ENCODE measurements at regions not wholly inside any gene's neighbourhood (a gene's known extent, or its start where the extent isn't known, plus 50 kb on each side); places are given as distances from the start of the nearest gene placed in this dataset.

GRCh38 chr18:43574974-43575373 lies 297.7 kb upstream of the SYT4 start:
- TF ChIP-seq ZFP3 (CRISPR knock-in tag; IDR thresholded peaks at IDR 0.05), result no peak
- TF ChIP-seq ZNF565 (CRISPR knock-in tag; conservative IDR thresholded peaks at IDR 0.05; ENCODE audit: low read depth), result no peak
- TF ChIP-seq GLIS3 (CRISPR knock-in tag; IDR thresholded peaks at IDR 0.05), result no peak
- peak; percentile 75; the same call in 1 of the 2 replicates for TF ChIP-seq SNAI2 (CRISPR knock-in tag; IDR thresholded peaks at IDR 0.05)
- no peak for TF ChIP-seq CREB5 (CRISPR knock-in tag; IDR thresholded peaks at IDR 0.05; ENCODE audit: low read depth)
- TF ChIP-seq, protein P1, sequence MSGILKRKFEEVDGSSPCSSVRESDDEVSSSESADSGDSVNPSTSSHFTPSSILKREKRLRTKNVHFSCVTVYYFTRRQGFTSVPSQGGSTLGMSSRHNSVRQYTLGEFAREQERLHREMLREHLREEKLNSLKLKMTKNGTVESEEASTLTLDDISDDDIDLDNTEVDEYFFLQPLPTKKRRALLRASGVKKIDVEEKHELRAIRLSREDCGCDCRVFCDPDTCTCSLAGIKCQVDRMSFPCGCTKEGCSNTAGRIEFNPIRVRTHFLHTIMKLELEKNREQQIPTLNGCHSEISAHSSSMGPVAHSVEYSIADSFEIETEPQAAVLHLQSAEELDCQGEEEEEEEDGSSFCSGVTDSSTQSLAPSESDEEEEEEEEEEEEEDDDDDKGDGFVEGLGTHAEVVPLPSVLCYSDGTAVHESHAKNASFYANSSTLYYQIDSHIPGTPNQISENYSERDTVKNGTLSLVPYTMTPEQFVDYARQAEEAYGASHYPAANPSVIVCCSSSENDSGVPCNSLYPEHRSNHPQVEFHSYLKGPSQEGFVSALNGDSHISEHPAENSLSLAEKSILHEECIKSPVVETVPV (CRISPR knock-in tag; IDR thresholded peaks at IDR 0.05), result peak; percentile 11; the same call in 1 of the 2 replicates
- TF ChIP-seq RARB (CRISPR knock-in tag; IDR thresholded peaks at IDR 0.05), result no peak
- TF ChIP-seq, protein P2, sequence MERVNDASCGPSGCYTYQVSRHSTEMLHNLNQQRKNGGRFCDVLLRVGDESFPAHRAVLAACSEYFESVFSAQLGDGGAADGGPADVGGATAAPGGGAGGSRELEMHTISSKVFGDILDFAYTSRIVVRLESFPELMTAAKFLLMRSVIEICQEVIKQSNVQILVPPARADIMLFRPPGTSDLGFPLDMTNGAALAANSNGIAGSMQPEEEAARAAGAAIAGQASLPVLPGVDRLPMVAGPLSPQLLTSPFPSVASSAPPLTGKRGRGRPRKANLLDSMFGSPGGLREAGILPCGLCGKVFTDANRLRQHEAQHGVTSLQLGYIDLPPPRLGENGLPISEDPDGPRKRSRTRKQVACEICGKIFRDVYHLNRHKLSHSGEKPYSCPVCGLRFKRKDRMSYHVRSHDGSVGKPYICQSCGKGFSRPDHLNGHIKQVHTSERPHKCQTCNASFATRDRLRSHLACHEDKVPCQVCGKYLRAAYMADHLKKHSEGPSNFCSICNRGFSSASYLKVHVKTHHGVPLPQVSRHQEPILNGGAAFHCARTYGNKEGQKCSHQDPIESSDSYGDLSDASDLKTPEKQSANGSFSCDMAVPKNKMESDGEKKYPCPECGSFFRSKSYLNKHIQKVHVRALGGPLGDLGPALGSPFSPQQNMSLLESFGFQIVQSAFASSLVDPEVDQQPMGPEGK (CRISPR knock-in tag; IDR thresholded peaks at IDR 0.05; ENCODE audit: borderline replicate concordance), result no peak
- no peak for TF ChIP-seq ZNF70 (CRISPR knock-in tag; IDR thresholded peaks at IDR 0.05)
- no peak for TF ChIP-seq BACH2 (CRISPR knock-in tag; IDR thresholded peaks at IDR 0.05; ENCODE audit: borderline replicate concordance)
- TF ChIP-seq ARNTL (CRISPR knock-in tag; IDR thresholded peaks at IDR 0.05; ENCODE audit: borderline replicate concordance, low read depth), result no peak
- no peak for TF ChIP-seq ZC3H10 (CRISPR knock-in tag; IDR thresholded peaks at IDR 0.05)

Data from SK-N-SH treated with all-trans-retinoic acid at 6 μM for 48 hours (cell line).